ENCODE measurements at regions not wholly inside any gene's neighbourhood (a gene's known extent, or its start where the extent isn't known, plus 50 kb on each side); places are given as distances from the start of the nearest gene placed in this dataset.

DNA sequence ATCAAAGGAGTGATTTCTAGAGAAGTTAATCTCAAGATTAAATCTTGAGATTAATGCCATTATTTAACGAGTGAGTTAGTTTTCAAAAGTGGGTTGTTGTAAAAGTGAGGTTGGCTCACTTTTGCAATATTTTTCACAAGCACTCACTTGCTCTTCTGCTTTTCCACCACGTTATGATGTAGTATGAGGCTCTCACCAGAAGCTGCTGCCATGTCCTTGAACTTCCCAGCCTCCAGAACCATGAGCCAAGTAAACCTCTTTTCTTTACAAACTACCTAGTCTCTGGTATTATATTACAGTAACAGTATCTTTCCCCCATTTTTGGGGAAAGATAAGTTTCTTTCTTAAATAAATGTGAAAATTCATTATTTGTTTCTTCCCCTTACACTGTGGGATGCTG lies 227.6 kb upstream of the ZFP64 start:
- Histone ChIP-seq H3K27me3 (ENCODE audit: low read depth, low read length) (peaks cover 6% of the 10 kb centered on the region; the same call in 1 of the 2 replicates), H3K27ac (ENCODE audit: low read length) (no peak overlapping the region), H3K4me2 (ENCODE audit: low read length) (no peak overlapping the region), H3K9me3 (ENCODE audit: insufficient read depth, low read length) (no peaks in the 10 kb centered on the region), H4K20me1 (ENCODE audit: insufficient read depth, low read length) (no peaks in the 10 kb centered on the region), H3K79me2 (ENCODE audit: low read length) (no peaks in the 10 kb centered on the region), H3K4me3 (ENCODE audit: low read length) (no peak overlapping the region), H2AFZ (ENCODE audit: low read depth, low read length) (no peak overlapping the region), H3K36me3 (replicated peaks; ENCODE audit: low read depth, low read length) (no peaks in the 10 kb centered on the region), H3K9ac (ENCODE audit: low read length) (no peak overlapping the region), H3K4me1 (ENCODE audit: low read length) (no peaks in the 10 kb centered on the region)
- TF ChIP-seq EZH2phosphoT487 (IDR thresholded peaks at IDR 0.05; ENCODE audit: low read depth) = no peak
- TF ChIP-seq, protein P1, sequence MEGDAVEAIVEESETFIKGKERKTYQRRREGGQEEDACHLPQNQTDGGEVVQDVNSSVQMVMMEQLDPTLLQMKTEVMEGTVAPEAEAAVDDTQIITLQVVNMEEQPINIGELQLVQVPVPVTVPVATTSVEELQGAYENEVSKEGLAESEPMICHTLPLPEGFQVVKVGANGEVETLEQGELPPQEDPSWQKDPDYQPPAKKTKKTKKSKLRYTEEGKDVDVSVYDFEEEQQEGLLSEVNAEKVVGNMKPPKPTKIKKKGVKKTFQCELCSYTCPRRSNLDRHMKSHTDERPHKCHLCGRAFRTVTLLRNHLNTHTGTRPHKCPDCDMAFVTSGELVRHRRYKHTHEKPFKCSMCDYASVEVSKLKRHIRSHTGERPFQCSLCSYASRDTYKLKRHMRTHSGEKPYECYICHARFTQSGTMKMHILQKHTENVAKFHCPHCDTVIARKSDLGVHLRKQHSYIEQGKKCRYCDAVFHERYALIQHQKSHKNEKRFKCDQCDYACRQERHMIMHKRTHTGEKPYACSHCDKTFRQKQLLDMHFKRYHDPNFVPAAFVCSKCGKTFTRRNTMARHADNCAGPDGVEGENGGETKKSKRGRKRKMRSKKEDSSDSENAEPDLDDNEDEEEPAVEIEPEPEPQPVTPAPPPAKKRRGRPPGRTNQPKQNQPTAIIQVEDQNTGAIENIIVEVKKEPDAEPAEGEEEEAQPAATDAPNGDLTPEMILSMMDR (IDR thresholded peaks at IDR 0.05; ENCODE audit: low read depth, low read length) = no peak

GRCh38 chr20:52416953-52417352 lies 225.4 kb upstream of the ZFP64 start:
- TF ChIP-seq, protein P1 (IDR thresholded peaks at IDR 0.05; ENCODE audit: low read depth, low read length) = no peak
- TF ChIP-seq EZH2phosphoT487 (IDR thresholded peaks at IDR 0.05; ENCODE audit: low read depth) = no peak
- Histone ChIP-seq H3K79me2 (ENCODE audit: low read length) (no peaks in the 10 kb centered on the region), H3K9ac (ENCODE audit: low read length) (no peak overlapping the region), H3K36me3 (replicated peaks; ENCODE audit: low read depth, low read length) (no peaks in the 10 kb centered on the region), H4K20me1 (ENCODE audit: insufficient read depth, low read length) (no peaks in the 10 kb centered on the region), H3K4me1 (ENCODE audit: low read length) (no peaks in the 10 kb centered on the region), H3K9me3 (ENCODE audit: insufficient read depth, low read length) (no peaks in the 10 kb centered on the region), H3K27me3 (ENCODE audit: low read depth, low read length) (peaks cover 6% of the 10 kb centered on the region; the same call in 1 of the 2 replicates), H3K27ac (ENCODE audit: low read length) (no peak overlapping the region), H3K4me2 (ENCODE audit: low read length) (no peak overlapping the region), H2AFZ (ENCODE audit: low read depth, low read length) (no peak overlapping the region), H3K4me3 (ENCODE audit: low read length) (no peak overlapping the region)

- no peak overlapping the region for H3K4me2 ChIP-seq (ENCODE audit: low read length)
- H3K9me3 ChIP-seq (ENCODE audit: insufficient read depth, low read length) = no peaks in the 10 kb centered on the region
- TF ChIP-seq EZH2phosphoT487 (IDR thresholded peaks at IDR 0.05; ENCODE audit: low read depth) = no peak
- H3K27ac ChIP-seq (ENCODE audit: low read length) = no peak overlapping the region
- H3K27me3 ChIP-seq (ENCODE audit: low read depth, low read length) = peaks cover 30% of the 10 kb centered on the region
- H2AFZ ChIP-seq (ENCODE audit: low read depth, low read length) = no peak overlapping the region
- H3K4me1 ChIP-seq (ENCODE audit: low read length) = no peaks in the 10 kb centered on the region
- H3K36me3 ChIP-seq (replicated peaks; ENCODE audit: low read depth, low read length) = no peaks in the 10 kb centered on the region
- no peak overlapping the region for H3K4me3 ChIP-seq (ENCODE audit: low read length)
- no peaks in the 10 kb centered on the region for H4K20me1 ChIP-seq (ENCODE audit: insufficient read depth, low read length)
- no peak overlapping the region for H3K9ac ChIP-seq (ENCODE audit: low read length)
- no peaks in the 10 kb centered on the region for H3K79me2 ChIP-seq (ENCODE audit: low read length)
Measured at GRCh38 chr20:52411611-52412010, 220.0 kb upstream of the ZFP64 start.

DNA sequence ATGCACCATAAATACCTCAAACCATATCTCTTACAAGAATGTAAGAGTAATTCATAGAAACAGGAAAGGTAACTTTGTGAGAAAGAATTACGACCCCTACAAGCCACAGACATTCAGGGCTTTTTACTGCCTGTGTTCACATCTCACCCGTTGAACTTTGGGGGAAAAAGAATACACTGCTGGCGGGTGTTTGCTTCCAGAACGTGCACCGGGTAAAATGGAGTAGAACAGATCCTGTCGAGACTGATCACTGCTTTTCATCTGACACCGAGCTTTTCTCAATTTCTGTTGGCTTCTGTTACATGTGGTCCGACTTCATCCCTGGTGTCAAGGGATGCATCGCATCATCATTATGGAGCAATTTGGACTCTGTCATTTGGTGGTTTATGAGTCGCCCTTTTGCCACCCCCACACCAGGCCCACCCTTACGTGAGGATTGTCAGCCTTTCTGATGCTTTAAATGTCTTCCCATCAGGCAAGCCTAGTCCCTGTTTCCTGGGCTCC lies 219.2 kb upstream of the ZFP64 start:
- no peak overlapping the region for H2AFZ ChIP-seq (ENCODE audit: low read depth, low read length)
- H3K27ac ChIP-seq (ENCODE audit: low read length) = no peak overlapping the region
- peaks cover 29% of the 10 kb centered on the region for H3K27me3 ChIP-seq (ENCODE audit: low read depth, low read length)
- H3K36me3 ChIP-seq (replicated peaks; ENCODE audit: low read depth, low read length) = no peaks in the 10 kb centered on the region
- no peaks in the 10 kb centered on the region for H3K79me2 ChIP-seq (ENCODE audit: low read length)
- H3K4me2 ChIP-seq (ENCODE audit: low read length) = no peak overlapping the region
- H3K4me3 ChIP-seq (ENCODE audit: low read length) = no peak overlapping the region
- H4K20me1 ChIP-seq (ENCODE audit: insufficient read depth, low read length) = no peaks in the 10 kb centered on the region
- TF ChIP-seq, protein P1 (IDR thresholded peaks at IDR 0.05; ENCODE audit: low read depth, low read length) = no peak
- no peak for TF ChIP-seq EZH2phosphoT487 (IDR thresholded peaks at IDR 0.05; ENCODE audit: low read depth)
- no peaks in the 10 kb centered on the region for H3K9me3 ChIP-seq (ENCODE audit: insufficient read depth, low read length)
- H3K4me1 ChIP-seq (ENCODE audit: low read length) = peaks cover 5% of the 10 kb centered on the region
- no peak overlapping the region for H3K9ac ChIP-seq (ENCODE audit: low read length)
